Panc1 (cell line): ENCODE measurements at regions not wholly inside any gene's neighbourhood (a gene's known extent, or its start where the extent isn't known, plus 50 kb on each side); places are given as distances from the start of the nearest gene placed in this dataset.

Source experiments
- ATAC-seq: fragments of 200-7000 bp; cut with Tn5 transposase; 2 replicates; pipeline ENCODE4 v1.9.1; 2020; ENCODE audit warnings: mild to moderate bottlenecking, moderate library complexity
- BruUV-seq: library from RNA; stranded (reverse); fragments of 400-500 nt; replicated peaks from 2 replicates; lab custom pipeline; 2021; lab: Mats Ljungman, UMichigan
- CTCF ChIA-PET: fragments of 300-600 bp; sonication (Branson Sonifier 250); formaldehyde crosslinking; loops from one replicate; lab custom pipeline; 2022; ENCODE audit warnings: antibody characterized with exemption; lab: Charles Lee
- POLR2A ChIA-PET: fragments of 300-600 bp; sonication (Branson Sonifier 250); formaldehyde crosslinking; loops from one replicate; lab custom pipeline; 2022; ENCODE audit warnings: antibody characterized with exemption; lab: Charles Lee
- DNase-seq: peaks from one replicate; pipeline ENCODE4 v3.0.0-alpha.2; 2010; ENCODE audit warnings: low read depth, low spot score
- H3K27ac ChIP-seq: 2 replicates; pipeline ENCODE4 v1.5.1; 2011; ENCODE audit warnings: mild to moderate bottlenecking, low read length, inconsistent platforms
- H3K27me3 ChIP-seq: fragments of 200-500 bp; sonication (Bioruptor generic); 2 replicates; pipeline ENCODE4 v1.6.0; 2014; ENCODE audit warnings: low read length, inconsistent platforms; ENCODE audit not compliant: control insufficient read depth, insufficient read depth
- H3K36me3 ChIP-seq: fragments of 200-500 bp; sonication (Bioruptor generic); 2 replicates; pipeline ENCODE4 v1.5.1; 2014; ENCODE audit warnings: inconsistent platforms, mild to moderate bottlenecking, low read length, moderate library complexity; ENCODE audit not compliant: control insufficient read depth, insufficient read depth
- H3K4me1 ChIP-seq: 2 replicates; pipeline ENCODE4 v1.5.1; 2011; ENCODE audit warnings: inconsistent platforms, mild to moderate bottlenecking, low read length, moderate library complexity; ENCODE audit not compliant: control insufficient read depth, insufficient read depth
- H3K4me3 ChIP-seq, 2 experiments: 2 replicates each; pipeline ENCODE4 v1.5.1; 2011 to 2012; ENCODE audit warnings: low read depth in 2 of 2, low read length in 2 of 2, mild to moderate bottlenecking in 2 of 2, inconsistent platforms in 1 of 2, moderate library complexity in 1 of 2
- H3K9me3 ChIP-seq: fragments of 200-500 bp; sonication (Bioruptor generic); 2 replicates; pipeline ENCODE4 v1.5.1; 2014; ENCODE audit warnings: low read depth, mild to moderate bottlenecking, inconsistent platforms, low read length, moderate library complexity; ENCODE audit not compliant: control insufficient read depth, insufficient read depth
- POLR2AphosphoS5 ChIP-seq: IDR thresholded peaks from 2 replicates; pipeline ENCODE4 v1.6.1; 2012; ENCODE audit warnings: mild to moderate bottlenecking, low read depth, low read length, moderate library complexity
- SIN3A ChIP-seq: IDR thresholded peaks from 2 replicates; pipeline ENCODE4 v1.6.1; 2012; ENCODE audit warnings: low read depth, mild to moderate bottlenecking, low read length, moderate library complexity, borderline replicate concordance; ENCODE audit not compliant: insufficient read depth
- TCF7L2 ChIP-seq: IDR thresholded peaks from 2 replicates; pipeline ENCODE4 v1.6.1; 2011; ENCODE audit warnings: mild to moderate bottlenecking, low read depth, low read length, inconsistent platforms
- in situ Hi-C: cut with HindIII; loops from 2 replicates; pipeline ENCODE4 v1.10.0; 2016; ENCODE audit warnings: low sequenced_read_pairs, low pct_unique_long_range_greater_than_20kb
- intact Hi-C: fragments of 100-400 bp; cut with micrococcal nuclease; formaldehyde crosslinking; loops from one replicate; pipeline ENCODE4 v1.10.0; 2022; ENCODE audit not compliant: unreplicated experiment
- TF ChIP-seq, protein P1 (sequence below), 2 experiments: IDR thresholded peaks; 2 replicates each; pipeline ENCODE4 v1.6.1; 2011 to 2012; ENCODE audit warnings: low read depth in 2 of 2, control low read depth in 1 of 2, low read length in 1 of 2, mild to moderate bottlenecking in 1 of 2, moderate library complexity in 1 of 2; ENCODE audit not compliant: insufficient read depth in 1 of 2
- TF ChIP-seq, protein P2 (sequence below): fragments of 450-650 bp; IDR thresholded peaks from 2 replicates; pipeline ENCODE4 v1.5.1; 2017; ENCODE audit warnings: mild to moderate bottlenecking

DNA sequence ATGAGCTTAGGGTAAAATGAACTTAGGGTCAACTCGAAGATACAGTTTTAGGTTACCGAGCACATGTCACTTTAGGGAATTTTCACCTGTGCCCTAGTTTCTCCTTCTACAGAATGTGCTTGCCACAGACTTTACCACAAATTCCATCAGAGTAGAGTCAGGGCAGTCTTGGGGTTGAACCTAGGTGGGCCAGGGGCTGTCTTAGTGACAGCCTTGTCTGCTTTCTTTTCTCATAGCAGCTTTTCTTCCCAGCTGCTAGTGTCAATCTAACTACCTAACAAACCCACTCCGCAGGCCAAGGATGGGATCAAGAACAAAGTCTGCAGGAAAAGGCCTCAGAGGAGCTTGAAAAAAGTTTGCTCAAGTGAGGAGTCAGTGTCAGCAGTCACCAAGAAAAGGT lies 458.1 kb upstream of the CDH18 start:
- no peak overlapping the region for H3K27ac ChIP-seq
- no peaks in the 10 kb centered on the region for H3K4me1 ChIP-seq
- H3K27me3 ChIP-seq = no peaks in the 10 kb centered on the region
- in situ Hi-C loops (no loop called here), intact Hi-C loops (no loop called here)
- no peak for ATAC-seq
- no TSS peak for BruUV-seq
- DNase-seq = no peak
- no peaks in the 10 kb centered on the region for H3K9me3 ChIP-seq
- ChIA-PET POLR2A (no interaction called here), CTCF (no interaction called here)
- H3K36me3 ChIP-seq = no peaks in the 10 kb centered on the region
- H3K4me3 ChIP-seq = no peak overlapping the region
- TF ChIP-seq, protein P1, sequence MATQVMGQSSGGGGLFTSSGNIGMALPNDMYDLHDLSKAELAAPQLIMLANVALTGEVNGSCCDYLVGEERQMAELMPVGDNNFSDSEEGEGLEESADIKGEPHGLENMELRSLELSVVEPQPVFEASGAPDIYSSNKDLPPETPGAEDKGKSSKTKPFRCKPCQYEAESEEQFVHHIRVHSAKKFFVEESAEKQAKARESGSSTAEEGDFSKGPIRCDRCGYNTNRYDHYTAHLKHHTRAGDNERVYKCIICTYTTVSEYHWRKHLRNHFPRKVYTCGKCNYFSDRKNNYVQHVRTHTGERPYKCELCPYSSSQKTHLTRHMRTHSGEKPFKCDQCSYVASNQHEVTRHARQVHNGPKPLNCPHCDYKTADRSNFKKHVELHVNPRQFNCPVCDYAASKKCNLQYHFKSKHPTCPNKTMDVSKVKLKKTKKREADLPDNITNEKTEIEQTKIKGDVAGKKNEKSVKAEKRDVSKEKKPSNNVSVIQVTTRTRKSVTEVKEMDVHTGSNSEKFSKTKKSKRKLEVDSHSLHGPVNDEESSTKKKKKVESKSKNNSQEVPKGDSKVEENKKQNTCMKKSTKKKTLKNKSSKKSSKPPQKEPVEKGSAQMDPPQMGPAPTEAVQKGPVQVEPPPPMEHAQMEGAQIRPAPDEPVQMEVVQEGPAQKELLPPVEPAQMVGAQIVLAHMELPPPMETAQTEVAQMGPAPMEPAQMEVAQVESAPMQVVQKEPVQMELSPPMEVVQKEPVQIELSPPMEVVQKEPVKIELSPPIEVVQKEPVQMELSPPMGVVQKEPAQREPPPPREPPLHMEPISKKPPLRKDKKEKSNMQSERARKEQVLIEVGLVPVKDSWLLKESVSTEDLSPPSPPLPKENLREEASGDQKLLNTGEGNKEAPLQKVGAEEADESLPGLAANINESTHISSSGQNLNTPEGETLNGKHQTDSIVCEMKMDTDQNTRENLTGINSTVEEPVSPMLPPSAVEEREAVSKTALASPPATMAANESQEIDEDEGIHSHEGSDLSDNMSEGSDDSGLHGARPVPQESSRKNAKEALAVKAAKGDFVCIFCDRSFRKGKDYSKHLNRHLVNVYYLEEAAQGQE (IDR thresholded peaks at IDR 0.05; ENCODE audit: insufficient read depth in 1 of 2, low read depth in 2 of 2, low read length in 1 of 2) = no peak
- TF ChIP-seq POLR2AphosphoS5 (no peak), TCF7L2 (no peak), SIN3A (no peak)
- TF ChIP-seq, protein P2, sequence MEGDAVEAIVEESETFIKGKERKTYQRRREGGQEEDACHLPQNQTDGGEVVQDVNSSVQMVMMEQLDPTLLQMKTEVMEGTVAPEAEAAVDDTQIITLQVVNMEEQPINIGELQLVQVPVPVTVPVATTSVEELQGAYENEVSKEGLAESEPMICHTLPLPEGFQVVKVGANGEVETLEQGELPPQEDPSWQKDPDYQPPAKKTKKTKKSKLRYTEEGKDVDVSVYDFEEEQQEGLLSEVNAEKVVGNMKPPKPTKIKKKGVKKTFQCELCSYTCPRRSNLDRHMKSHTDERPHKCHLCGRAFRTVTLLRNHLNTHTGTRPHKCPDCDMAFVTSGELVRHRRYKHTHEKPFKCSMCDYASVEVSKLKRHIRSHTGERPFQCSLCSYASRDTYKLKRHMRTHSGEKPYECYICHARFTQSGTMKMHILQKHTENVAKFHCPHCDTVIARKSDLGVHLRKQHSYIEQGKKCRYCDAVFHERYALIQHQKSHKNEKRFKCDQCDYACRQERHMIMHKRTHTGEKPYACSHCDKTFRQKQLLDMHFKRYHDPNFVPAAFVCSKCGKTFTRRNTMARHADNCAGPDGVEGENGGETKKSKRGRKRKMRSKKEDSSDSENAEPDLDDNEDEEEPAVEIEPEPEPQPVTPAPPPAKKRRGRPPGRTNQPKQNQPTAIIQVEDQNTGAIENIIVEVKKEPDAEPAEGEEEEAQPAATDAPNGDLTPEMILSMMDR = no peak

DNA sequence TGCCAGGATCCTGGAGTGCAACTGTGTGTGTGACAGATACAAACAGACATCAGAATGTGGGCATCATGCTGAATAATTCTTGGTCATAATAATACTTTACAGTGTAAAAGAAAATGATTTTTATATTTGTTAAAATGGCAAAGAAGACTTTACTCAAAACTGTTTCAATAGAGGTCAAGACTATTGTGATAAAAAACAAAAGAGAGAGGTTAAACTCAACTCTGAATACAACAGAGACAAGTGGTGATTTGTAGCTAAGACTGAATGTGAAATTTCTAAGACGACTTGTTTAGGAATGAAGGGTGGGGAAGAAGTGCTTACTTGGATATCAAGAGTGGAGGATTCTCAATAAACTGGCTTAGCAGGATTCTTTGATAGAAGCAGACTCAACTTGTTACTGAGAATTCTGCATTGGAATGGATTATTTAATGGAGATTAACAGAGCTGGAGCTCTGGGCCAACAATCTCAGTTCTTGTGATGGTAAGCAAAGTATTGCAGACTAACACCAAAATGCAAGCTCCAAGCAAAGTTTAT lies 457.4 kb upstream of the CDH18 start:
- no peaks in the 10 kb centered on the region for H3K36me3 ChIP-seq
- H3K27me3 ChIP-seq = no peaks in the 10 kb centered on the region
- no peak overlapping the region for H3K4me3 ChIP-seq
- no peaks in the 10 kb centered on the region for H3K9me3 ChIP-seq
- CTCF ChIA-PET = no interaction called here
- no peak overlapping the region for H3K27ac ChIP-seq
- BruUV-seq = no TSS peak
- DNase-seq = no peak
- in situ Hi-C loops (no loop called here), intact Hi-C loops (no loop called here)
- POLR2A ChIA-PET = no interaction called here
- H3K4me1 ChIP-seq = no peaks in the 10 kb centered on the region
- TF ChIP-seq POLR2AphosphoS5 = no peak
- no peak for TF ChIP-seq SIN3A
- no peak for TF ChIP-seq TCF7L2
- TF ChIP-seq, protein P2 = no peak
- TF ChIP-seq, protein P1 (IDR thresholded peaks at IDR 0.05; ENCODE audit: insufficient read depth in 1 of 2, low read depth in 2 of 2, low read length in 1 of 2) = no peak
- no peak for ATAC-seq
